A549 (cell line): ENCODE measurements at regions not wholly inside any gene's neighbourhood (a gene's known extent, or its start where the extent isn't known, plus 50 kb on each side); places are given as distances from the start of the nearest gene placed in this dataset.

Experiments
- ATAC-seq, 2 experiments: fragments of 200-7000 bp in 1 of 2; fragments of >200 bp in 1 of 2; cut with Nextera tagmentation in 1 of 2; cut with Tn5 transposase in 1 of 2; 3 replicates each; pipeline versions ENCODE4 v1.8.0 to v1.9.1; 2018 to 2020; ENCODE audit warnings: mild to moderate bottlenecking in 1 of 2, moderate library complexity in 1 of 2
- CTCF ChIA-PET: fragments of 300-600 bp; sonication (Branson Sonifier 250); formaldehyde crosslinking; extraction: SDS; loops from one replicate; lab custom pipeline; 2021; ENCODE audit warnings: antibody characterized with exemption, inconsistent platforms; lab: Yijun Ruan, JAX
- POLR2A ChIA-PET: fragments of 350-600 bp; formaldehyde crosslinking; extraction: SDS; loops from one replicate; lab custom pipeline; 2021; ENCODE audit warnings: antibody characterized with exemption, inconsistent platforms; lab: Yijun Ruan, JAX
- DNase-seq, 2 experiments: peaks; one replicate each; pipeline versions ENCODE4 v3.0.0 to v3.0.0-alpha.2; 2011 to 2016; ENCODE audit warnings: low read depth in 1 of 2, low spot score in 1 of 2
- FAIRE-seq: peaks from 2 replicates; lab custom pipeline; 2011; peaks lifted over from hg19 to GRCh38; lab: Jason Lieb, UNC
- H3K27ac ChIP-seq, 2 experiments: fragments of >200 bp; sonication (Bioruptor Twin); formaldehyde crosslinking; 3 replicates each; pipeline ENCODE4 v1.5.1; 2016 to 2017
- H3K4me1 ChIP-seq: fragments of >200 bp; sonication (Bioruptor Twin); formaldehyde crosslinking; 3 replicates; pipeline ENCODE4 v1.6.1; 2016
- H3K4me2 ChIP-seq: fragments of >200 bp; sonication (Bioruptor Twin); formaldehyde crosslinking; 3 replicates; pipeline ENCODE4 v1.6.1; 2016
- H3K4me3 ChIP-seq: fragments of >200 bp; sonication (Bioruptor Twin); formaldehyde crosslinking; 3 replicates; pipeline ENCODE4 v1.5.1; 2016
- H3K9me3 ChIP-seq: fragments of >200 bp; sonication (Bioruptor Twin); formaldehyde crosslinking; 3 replicates; pipeline ENCODE4 v1.6.1; 2016
- BHLHE40 ChIP-seq: IDR thresholded peaks from 2 replicates; pipeline ENCODE4 v1.6.1; 2012; ENCODE audit warnings: low read depth, low read length, inconsistent platforms
- HDAC2 ChIP-seq: fragments of 200-600 bp; sonication (generic); IDR thresholded peaks from 2 replicates; pipeline ENCODE4 v1.6.1; 2016
- HEYL ChIP-seq: fragments of 250-450 bp; sonication (Bioruptor Pico); IDR thresholded peaks from 2 replicates; pipeline ENCODE4 v1.8.0; 2021; ENCODE audit warnings: mild to moderate bottlenecking, moderate library complexity
- HOXB13 ChIP-seq: fragments of 250-450 bp; sonication (Bioruptor Pico); IDR thresholded peaks from 2 replicates; pipeline ENCODE4 v1.5.0; 2020; ENCODE audit warnings: low read depth, mild to moderate bottlenecking, moderate library complexity
- JUN ChIP-seq, 2 experiments: fragments of >200 bp; sonication (Bioruptor Twin); formaldehyde crosslinking; IDR thresholded peaks; 2 replicates in 1 of 2; 3 replicates in 1 of 2; pipeline ENCODE4 v1.6.1; 2016 to 2017
- JUNB ChIP-seq: fragments of >200 bp; sonication (Bioruptor Twin); formaldehyde crosslinking; IDR thresholded peaks from 2 replicates; pipeline ENCODE4 v1.6.1; 2016
- KDM1A ChIP-seq: fragments of 200-600 bp; sonication (generic); IDR thresholded peaks from 2 replicates; pipeline ENCODE4 v1.6.1; 2016; ENCODE audit warnings: low read depth, mild to moderate bottlenecking
- MAFK ChIP-seq: fragments of 450-650 bp; IDR thresholded peaks from 2 replicates; pipeline ENCODE4 v1.6.1; 2014; ENCODE audit not compliant: partially characterized antibody
- MAZ ChIP-seq: fragments of 150-350 bp; IDR thresholded peaks from 2 replicates; pipeline ENCODE4 v1.6.1; 2014; ENCODE audit warnings: antibody characterized with exemption, low read depth, low read length, borderline replicate concordance
- NPAS2 ChIP-seq: fragments of 250-450 bp; sonication (Bioruptor Pico); IDR thresholded peaks from 2 replicates; pipeline ENCODE4 v1.8.0; 2022; ENCODE audit warnings: mild to moderate bottlenecking, moderate library complexity, borderline replicate concordance
- POLR2AphosphoS2 ChIP-seq: conservative IDR thresholded peaks from 2 replicates; pipeline ENCODE4 v1.6.1; 2012; ENCODE audit warnings: low read length, improper control_type of control experiment, inconsistent platforms
- RAD21 ChIP-seq, 2 experiments: fragments of >200 bp in 1 of 2; sonication (Bioruptor Twin) in 1 of 2; formaldehyde crosslinking in 1 of 2; IDR thresholded peaks in 1 of 2; conservative IDR thresholded peaks in 1 of 2; 2 replicates in 1 of 2; 3 replicates in 1 of 2; pipeline ENCODE4 v1.6.1; 2012 to 2018; ENCODE audit warnings: inconsistent platforms in 1 of 2
- RNF2 ChIP-seq: fragments of 200-600 bp; sonication (generic); IDR thresholded peaks from 2 replicates; pipeline ENCODE4 v1.6.1; 2016; ENCODE audit warnings: low read depth, mild to moderate bottlenecking, antibody characterized with exemption, moderate library complexity, borderline replicate concordance
- SMC3 ChIP-seq: fragments of >200 bp; sonication (Bioruptor Twin); formaldehyde crosslinking; IDR thresholded peaks from 3 replicates; pipeline ENCODE4 v1.6.1; 2018; ENCODE audit warnings: inconsistent platforms
- SREBF2 ChIP-seq: fragments of 450-650 bp; IDR thresholded peaks from 2 replicates; pipeline ENCODE4 v1.6.1; 2014; ENCODE audit warnings: mild to moderate bottlenecking, moderate library complexity
- ZFP36 ChIP-seq: fragments of 450-650 bp; IDR thresholded peaks from 2 replicates; pipeline ENCODE4 v1.6.1; 2014; ENCODE audit warnings: borderline replicate concordance; ENCODE audit not compliant: partially characterized antibody
- ZNF302 ChIP-seq: fragments of 250-450 bp; sonication (Bioruptor Pico); IDR thresholded peaks from 2 replicates; pipeline ENCODE4 v1.9.0; 2021; ENCODE audit warnings: inconsistent platforms, mild to moderate bottlenecking, moderate library complexity
- ZSCAN20 ChIP-seq: fragments of 250-450 bp; sonication (Bioruptor Pico); IDR thresholded peaks from 2 replicates; pipeline ENCODE4 v1.8.0; 2022; ENCODE audit warnings: mild to moderate bottlenecking, moderate library complexity
- WGBS: methylation state at CpG from one replicate; pipeline ENCODE4 v1.1.6; 2017; ENCODE audit errors: missing lambda C conversion rate; 5-methylcytosine and 5-hydroxymethylcytosine counted together
- TF ChIP-seq, protein P1 (sequence below): fragments of 450-650 bp; IDR thresholded peaks from 2 replicates; pipeline ENCODE4 v1.6.1; 2014; ENCODE audit warnings: antibody characterized with exemption
- TF ChIP-seq, protein P2 (sequence below): fragments of 150-350 bp; IDR thresholded peaks from 2 replicates; pipeline ENCODE4 v1.6.1; 2014; ENCODE audit warnings: low read depth, mild to moderate bottlenecking, low read length
- TF ChIP-seq, protein P3 (sequence below): fragments of >200 bp; sonication (Bioruptor Twin); formaldehyde crosslinking; IDR thresholded peaks from 3 replicates; pipeline ENCODE4 v1.6.1; 2016

DNA sequence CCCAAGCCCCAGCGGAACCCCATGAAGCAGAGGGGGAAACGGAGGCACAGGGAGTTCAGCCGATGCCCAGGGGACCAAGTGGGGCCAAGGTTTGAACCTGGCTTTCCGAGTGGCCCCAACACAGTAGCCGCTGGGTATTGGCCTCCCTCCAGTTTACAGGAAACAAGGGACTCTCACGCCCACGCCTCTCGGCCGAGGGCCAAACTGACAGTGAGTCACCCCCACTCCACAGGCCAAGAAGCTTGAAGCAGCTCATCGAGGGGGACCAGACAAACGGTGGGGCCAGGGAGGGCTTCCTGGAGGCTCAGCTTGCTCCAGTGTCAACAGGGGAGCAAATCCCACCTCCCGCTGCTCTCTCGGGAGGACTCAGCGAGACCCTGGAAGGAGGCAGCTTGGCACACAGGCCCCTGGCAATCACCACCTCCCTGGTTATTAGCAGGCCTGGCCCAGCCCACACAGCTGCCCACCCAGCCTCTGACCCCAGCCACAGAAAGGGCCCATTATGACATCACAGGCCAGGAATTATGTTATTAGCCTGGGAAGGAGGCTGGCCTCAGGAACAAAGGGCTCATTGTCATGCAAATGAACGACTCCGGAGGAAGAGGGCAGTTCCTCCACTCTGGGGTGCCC is 54.6 kb downstream of the NCOR2 start (continued):
- TF ChIP-seq MAZ (no peak), RNF2 (no peak), SMC3 (0 out of 3 replicates have a peak, but pooled peaks have one; percentile 2), SREBF2 (no peak), MAFK (no peak), POLR2AphosphoS2 (no peak), KDM1A (no peak), ZSCAN20 (CRISPR knock-in tag) (no peak)
- TF ChIP-seq, protein P1, sequence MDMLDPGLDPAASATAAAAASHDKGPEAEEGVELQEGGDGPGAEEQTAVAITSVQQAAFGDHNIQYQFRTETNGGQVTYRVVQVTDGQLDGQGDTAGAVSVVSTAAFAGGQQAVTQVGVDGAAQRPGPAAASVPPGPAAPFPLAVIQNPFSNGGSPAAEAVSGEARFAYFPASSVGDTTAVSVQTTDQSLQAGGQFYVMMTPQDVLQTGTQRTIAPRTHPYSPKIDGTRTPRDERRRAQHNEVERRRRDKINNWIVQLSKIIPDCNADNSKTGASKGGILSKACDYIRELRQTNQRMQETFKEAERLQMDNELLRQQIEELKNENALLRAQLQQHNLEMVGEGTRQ = no peak

DNA sequence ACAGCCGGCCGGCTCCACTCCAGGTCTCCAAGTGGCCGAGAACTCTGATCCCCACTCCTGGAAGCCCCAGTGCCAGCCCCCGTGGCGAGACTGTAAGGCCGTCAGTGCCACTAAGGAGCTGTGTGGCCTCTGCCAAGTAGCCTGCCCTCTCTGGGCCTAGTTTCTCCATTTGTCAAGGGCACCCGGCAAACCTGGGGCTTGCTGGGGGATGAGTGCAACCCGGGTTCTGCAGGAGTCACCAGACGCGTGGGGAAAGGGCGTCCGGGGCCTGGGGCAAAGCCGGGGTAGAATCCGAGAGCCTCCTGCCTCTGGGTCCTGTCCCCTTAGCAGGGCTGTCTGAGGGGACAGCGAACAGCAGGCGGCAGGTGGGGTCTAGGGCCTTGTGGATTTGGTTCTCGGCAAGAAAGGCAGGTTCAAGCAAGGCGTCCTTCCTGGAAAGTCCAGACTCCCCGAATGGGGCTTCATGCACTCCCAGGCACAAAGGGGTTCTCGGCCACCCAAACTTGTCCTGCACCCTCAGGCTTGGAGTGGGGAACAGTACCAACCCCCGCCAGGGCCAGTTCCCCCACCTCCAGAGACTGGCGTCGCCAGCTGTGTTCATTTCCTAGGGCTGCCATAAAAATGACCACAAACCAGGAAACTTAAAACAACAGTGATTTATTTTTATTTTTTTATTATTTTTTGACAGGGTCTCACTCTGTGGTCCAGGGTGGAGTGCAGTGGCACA is 56.0 kb downstream of the NCOR2 start:
- H3K9me3 ChIP-seq = no peaks in the 10 kb centered on the region
- TF ChIP-seq ZNF302 (CRISPR knock-in tag) (no peak), MAZ (no peak), HOXB13 (CRISPR knock-in tag) (no peak), HEYL (CRISPR knock-in tag) (no peak), NPAS2 (CRISPR knock-in tag) (no peak), BHLHE40 (no peak), JUNB (no peak)
- TF ChIP-seq, protein P2, sequence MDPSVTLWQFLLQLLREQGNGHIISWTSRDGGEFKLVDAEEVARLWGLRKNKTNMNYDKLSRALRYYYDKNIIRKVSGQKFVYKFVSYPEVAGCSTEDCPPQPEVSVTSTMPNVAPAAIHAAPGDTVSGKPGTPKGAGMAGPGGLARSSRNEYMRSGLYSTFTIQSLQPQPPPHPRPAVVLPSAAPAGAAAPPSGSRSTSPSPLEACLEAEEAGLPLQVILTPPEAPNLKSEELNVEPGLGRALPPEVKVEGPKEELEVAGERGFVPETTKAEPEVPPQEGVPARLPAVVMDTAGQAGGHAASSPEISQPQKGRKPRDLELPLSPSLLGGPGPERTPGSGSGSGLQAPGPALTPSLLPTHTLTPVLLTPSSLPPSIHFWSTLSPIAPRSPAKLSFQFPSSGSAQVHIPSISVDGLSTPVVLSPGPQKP = no peak
- ATAC-seq (no peak), FAIRE-seq (no peak), DNase-seq (no peak)
- H3K4me3 ChIP-seq = no peak overlapping the region
- 89% methylated on average over 20 of the region's 23 CpGs for WGBS
- H3K27ac ChIP-seq = peak overlapping the region in 1 of 2 experiments; percentile 86; a peak in 2 of 6 replicates
- CTCF ChIA-PET = interaction anchor here (0.6 to 3.8 kb wide), 6 partner anchors 9 to 1094 kb away, joined by 3 to 13 read pairs (median 4); no protein-coding TSS in a partner anchor
- no peak overlapping the region for H3K4me2 ChIP-seq
- peaks cover 51% of the 10 kb centered on the region for H3K4me1 ChIP-seq
- POLR2A ChIA-PET = no interaction called here

DNA sequence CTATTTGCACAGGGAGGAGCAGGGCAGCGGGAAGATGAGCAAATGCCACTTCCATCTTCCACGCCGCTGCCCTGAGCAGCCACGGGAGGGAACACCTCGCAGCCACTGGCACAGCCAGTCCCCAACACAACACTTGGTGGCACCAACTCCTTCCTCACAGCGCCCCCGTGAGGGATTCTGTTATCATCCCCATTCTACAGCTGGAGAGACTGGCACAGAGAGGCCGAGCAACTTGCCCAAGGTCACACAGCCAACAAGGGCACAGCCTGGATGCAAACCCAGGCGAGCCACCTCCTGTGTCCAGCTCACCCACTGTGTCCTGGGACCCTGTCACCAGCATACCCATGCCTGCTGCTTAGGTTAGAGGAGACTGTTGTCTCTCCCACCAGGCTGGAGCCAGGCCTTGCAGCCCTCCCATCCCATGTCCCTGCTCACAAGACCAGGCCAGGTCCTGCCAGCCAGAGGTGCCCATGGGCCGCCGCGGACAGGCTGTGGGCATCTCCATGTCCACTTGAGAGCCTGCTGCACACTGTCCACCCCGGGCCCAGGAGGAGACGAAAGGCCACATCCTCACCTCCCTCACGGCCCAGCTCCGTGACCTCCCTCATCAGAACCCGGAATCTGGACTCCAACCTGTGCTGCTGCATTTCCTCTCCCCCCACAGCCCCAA is 57.0 kb downstream of the NCOR2 start:
- ATAC-seq (peak in 1 of 2 experiments; percentile 9; a peak in 2 of 6 replicates), FAIRE-seq (no peak), DNase-seq (peak in 1 of 2 experiments; percentile 45)
- peaks cover 47% of the 10 kb centered on the region for H3K4me1 ChIP-seq
- no peak for TF ChIP-seq ZNF302 (CRISPR knock-in tag)
- 0 out of 2 replicates have a peak, but pooled peaks have one; percentile 24 for TF ChIP-seq HDAC2
- TF ChIP-seq RAD21 (conservative IDR thresholded peaks at IDR 0.05 in 1 of 2, IDR thresholded peaks at IDR 0.05 in 1 of 2) = peak in 1 of 2 experiments; percentile 46; a peak in 2 of 5 replicates
- TF ChIP-seq, protein P3, sequence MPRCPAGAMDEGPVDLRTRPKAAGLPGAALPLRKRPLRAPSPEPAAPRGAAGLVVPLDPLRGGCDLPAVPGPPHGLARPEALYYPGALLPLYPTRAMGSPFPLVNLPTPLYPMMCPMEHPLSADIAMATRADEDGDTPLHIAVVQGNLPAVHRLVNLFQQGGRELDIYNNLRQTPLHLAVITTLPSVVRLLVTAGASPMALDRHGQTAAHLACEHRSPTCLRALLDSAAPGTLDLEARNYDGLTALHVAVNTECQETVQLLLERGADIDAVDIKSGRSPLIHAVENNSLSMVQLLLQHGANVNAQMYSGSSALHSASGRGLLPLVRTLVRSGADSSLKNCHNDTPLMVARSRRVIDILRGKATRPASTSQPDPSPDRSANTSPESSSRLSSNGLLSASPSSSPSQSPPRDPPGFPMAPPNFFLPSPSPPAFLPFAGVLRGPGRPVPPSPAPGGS = no peak
- peak; percentile 70; the same call in 1 of the 2 replicates for TF ChIP-seq KDM1A
- peak; percentile 94 for TF ChIP-seq ZFP36
- no peak for TF ChIP-seq BHLHE40
- TF ChIP-seq JUN (IDR thresholded peaks at IDR 0.05) = 0 out of 5 replicates have a peak, but pooled peaks of 1 of the 2 experiments have one; percentile 35
- ChIA-PET CTCF (interaction anchor here (0.6 to 3.8 kb wide), 11 partner anchors 8 to 1093 kb away, joined by 3 to 13 read pairs (median 3); no protein-coding TSS in a partner anchor), POLR2A (no interaction called here)
- H3K4me3 ChIP-seq = no peak overlapping the region
- peak overlapping the region; percentile 46 to 66; a peak in 4 of 6 replicates for H3K27ac ChIP-seq
- H3K9me3 ChIP-seq = no peaks in the 10 kb centered on the region
- 75% methylated on average over 14 of the region's 17 CpGs for WGBS
- H3K4me2 ChIP-seq = no peak overlapping the region
